ENCODE measurements at regions not wholly inside any gene's neighbourhood (a gene's known extent, or its start where the extent isn't known, plus 50 kb on each side); places are given as distances from the start of the nearest gene placed in this dataset.

DNA sequence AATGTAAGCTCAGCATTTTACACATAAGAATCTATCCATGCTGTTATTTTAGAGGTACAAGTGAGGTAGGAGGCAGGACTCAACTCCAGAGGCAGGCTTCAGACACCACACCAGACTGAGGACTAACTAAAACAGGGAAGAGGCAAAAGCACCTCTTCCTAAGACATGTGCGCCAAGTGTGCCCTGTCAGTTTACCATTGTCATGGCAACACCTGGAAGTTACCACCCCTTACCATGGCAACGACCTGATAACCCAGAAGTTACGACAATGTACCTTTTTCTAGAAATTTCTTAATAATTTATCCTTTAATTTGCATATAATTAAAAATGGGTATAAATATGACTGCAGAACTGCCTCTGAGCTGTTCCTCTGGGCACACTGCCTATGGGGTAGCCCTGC is 160.1 kb downstream of the FAM124B start:
- intact Hi-C loops (cut with DNase I) = no loop called here
- no peak overlapping the region for H3K27ac ChIP-seq
- H3K4me3 ChIP-seq = no peak overlapping the region
- H3K9me3 ChIP-seq = no peaks in the 10 kb centered on the region
- no peak for TF ChIP-seq CTCF (IDR thresholded peaks at IDR 0.05)
- H3K27me3 ChIP-seq = no peaks in the 10 kb centered on the region
- H3K36me3 ChIP-seq = no peaks in the 10 kb centered on the region
- no peak overlapping the region for H3K9ac ChIP-seq (ENCODE audit: low read depth in 2 of 2, low read length in 2 of 2)
- no peaks in the 10 kb centered on the region for H3K4me1 ChIP-seq
- no peak for DNase-seq

DNA sequence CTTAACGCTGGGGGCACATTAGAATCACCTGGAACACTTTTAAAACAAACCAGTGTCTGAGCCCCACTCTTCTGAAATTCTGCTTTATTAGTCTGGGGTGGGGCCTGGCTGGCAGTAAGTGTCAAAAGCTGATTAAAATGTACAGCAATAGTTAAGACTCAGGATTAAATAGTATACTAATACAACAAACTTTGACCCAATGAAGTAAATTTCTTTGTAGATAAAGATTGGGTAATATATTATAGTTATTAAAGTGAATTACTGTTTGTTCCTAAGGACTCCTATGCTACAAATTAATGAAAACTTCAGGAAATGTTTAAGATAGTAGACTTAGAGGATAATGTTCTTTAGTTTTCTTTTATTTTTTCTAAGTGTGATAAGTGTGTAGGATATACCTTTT is 160.9 kb downstream of the FAM124B start:
- no peak for TF ChIP-seq CTCF (IDR thresholded peaks at IDR 0.05)
- intact Hi-C loops (cut with DNase I) = no loop called here
- Histone ChIP-seq H3K4me1 (no peaks in the 10 kb centered on the region), H3K27me3 (no peaks in the 10 kb centered on the region), H3K27ac (no peak overlapping the region), H3K9me3 (no peaks in the 10 kb centered on the region), H3K36me3 (no peaks in the 10 kb centered on the region), H3K4me3 (no peak overlapping the region), H3K9ac (ENCODE audit: low read depth in 2 of 2, low read length in 2 of 2) (no peak overlapping the region)
- no peak for DNase-seq

DNA sequence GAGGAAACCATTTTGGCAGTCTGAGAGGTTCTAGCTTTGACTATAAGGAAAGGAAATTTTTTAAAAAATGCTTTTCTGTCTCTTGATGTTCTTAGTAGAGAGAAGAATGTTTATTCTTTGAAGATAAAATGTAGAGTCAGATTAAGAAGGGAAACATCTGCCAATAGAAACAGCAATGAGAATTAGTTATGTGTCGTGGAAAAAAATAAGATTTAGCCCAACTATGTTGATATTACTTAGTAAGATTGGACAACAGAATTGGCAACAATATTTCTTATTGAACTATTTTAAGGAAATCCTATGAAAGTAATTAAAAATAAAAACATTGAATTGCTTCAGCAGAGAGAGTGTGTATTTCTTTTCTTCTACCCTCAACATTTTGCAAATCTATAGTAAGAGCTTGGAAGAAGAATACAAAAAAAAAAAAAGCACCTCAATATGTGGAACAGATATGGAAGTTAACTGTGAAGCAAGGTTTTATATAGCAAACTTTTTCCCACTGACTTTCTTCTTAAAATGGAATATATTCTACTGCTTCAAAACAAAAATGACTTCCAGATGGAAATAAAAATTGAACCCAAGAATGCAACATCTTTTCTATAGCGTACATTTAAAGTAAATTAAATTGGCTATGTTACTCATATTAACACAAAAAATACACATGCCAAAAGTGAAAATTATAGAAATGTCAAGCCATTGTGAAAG is 177.9 kb downstream of the FAM124B start:
- no peak for TF ChIP-seq CTCF (IDR thresholded peaks at IDR 0.05)
- H3K9me3 ChIP-seq = no peaks in the 10 kb centered on the region
- no peak for DNase-seq
- H3K27me3 ChIP-seq = no peaks in the 10 kb centered on the region
- H3K27ac ChIP-seq = no peak overlapping the region
- no peaks in the 10 kb centered on the region for H3K36me3 ChIP-seq
- no peak overlapping the region for H3K9ac ChIP-seq (ENCODE audit: low read depth in 2 of 2, low read length in 2 of 2)
- intact Hi-C loops (cut with DNase I) = no loop called here
- H3K4me1 ChIP-seq = no peaks in the 10 kb centered on the region
- H3K4me3 ChIP-seq = no peak overlapping the region

- no peak for DNase-seq
- Histone ChIP-seq H3K27ac (no peak overlapping the region), H3K9me3 (no peaks in the 10 kb centered on the region), H3K4me1 (no peaks in the 10 kb centered on the region), H3K9ac (ENCODE audit: low read depth in 2 of 2, low read length in 2 of 2) (no peak overlapping the region), H3K27me3 (no peaks in the 10 kb centered on the region), H3K36me3 (no peaks in the 10 kb centered on the region), H3K4me3 (no peak overlapping the region)
- intact Hi-C loops (cut with DNase I) = no loop called here
- no peak for TF ChIP-seq CTCF (IDR thresholded peaks at IDR 0.05)
These were observed 178.9 kb downstream of the FAM124B start for GRCh38 chr2:224222974-224223373.

- no peaks in the 10 kb centered on the region for H3K4me1 ChIP-seq
- no peak overlapping the region for H3K27ac ChIP-seq
- no peaks in the 10 kb centered on the region for H3K36me3 ChIP-seq
- H3K9ac ChIP-seq (ENCODE audit: low read depth in 2 of 2, low read length in 2 of 2) = no peak overlapping the region
- intact Hi-C loops (cut with DNase I) = no loop called here
- TF ChIP-seq CTCF (IDR thresholded peaks at IDR 0.05) = no peak
- no peak overlapping the region for H3K4me3 ChIP-seq
- no peak for DNase-seq
- H3K27me3 ChIP-seq = no peaks in the 10 kb centered on the region
- H3K9me3 ChIP-seq = no peaks in the 10 kb centered on the region
These were observed 179.6 kb downstream of the FAM124B start for GRCh38 chr2:224222291-224222690.
